Activated CD8-positive, alpha-beta T cell treated with anti-CD3 and anti-CD28 coated beads for 36 hours (primary cell): ENCODE measurements at regions not wholly inside any gene's neighbourhood (a gene's known extent, or its start where the extent isn't known, plus 50 kb on each side); places are given as distances from the start of the nearest gene placed in this dataset.

ENCODE experiments used
- ATAC-seq: fragments of 200-7000 bp; cut with Tn5 transposase; one replicate; pipeline ENCODE4 v1.10.0; 2021; ENCODE audit warnings: mild to moderate bottlenecking, moderate library complexity
- CTCF ChIA-PET: fragments of 350-600 bp; sonication (Branson Sonifier 250); formaldehyde crosslinking; loops from one replicate; lab custom pipeline; 2021; ENCODE audit warnings: antibody characterized with exemption; lab: Charles Lee
- POLR2A ChIA-PET: fragments of 350-600 bp; sonication (Branson Sonifier 250); formaldehyde crosslinking; loops from one replicate; lab custom pipeline; 2021; ENCODE audit warnings: antibody characterized with exemption; lab: Charles Lee
- DNase-seq: peaks from one replicate; pipeline ENCODE4 v3.0.0-alpha.2; 2020
- H3K27ac Mint-ChIP-seq: one replicate; pipeline ENCODE4 v1.8.0; 2021; ENCODE audit warnings: mild to moderate bottlenecking, mixed read lengths
- H3K27me3 Mint-ChIP-seq: one replicate; pipeline ENCODE4 v1.8.0; 2021; ENCODE audit warnings: mixed read lengths
- H3K36me3 Mint-ChIP-seq: one replicate; pipeline ENCODE4 v1.8.0; 2021; ENCODE audit warnings: low read depth, mixed read lengths
- H3K4me1 Mint-ChIP-seq: one replicate; pipeline ENCODE4 v1.8.0; 2021; ENCODE audit warnings: low read depth, mixed read lengths
- H3K4me3 Mint-ChIP-seq: one replicate; pipeline ENCODE4 v1.8.0; 2021; ENCODE audit warnings: mild to moderate bottlenecking, moderate library complexity, mixed read lengths
- H3K9me3 Mint-ChIP-seq: one replicate; pipeline ENCODE4 v1.8.0; 2021; ENCODE audit warnings: mixed read lengths
- intact Hi-C: fragments of 100-400 bp; cut with micrococcal nuclease; formaldehyde crosslinking; loops from one replicate; pipeline ENCODE4 v1.10.0; 2022
- TF ChIP-seq, protein P1 (sequence below): fragments of 200-600 bp; IDR thresholded peaks from one replicate; pipeline ENCODE4 v1.8.0; 2022; ENCODE audit warnings: antibody characterized with exemption, mild to moderate bottlenecking

DNA sequence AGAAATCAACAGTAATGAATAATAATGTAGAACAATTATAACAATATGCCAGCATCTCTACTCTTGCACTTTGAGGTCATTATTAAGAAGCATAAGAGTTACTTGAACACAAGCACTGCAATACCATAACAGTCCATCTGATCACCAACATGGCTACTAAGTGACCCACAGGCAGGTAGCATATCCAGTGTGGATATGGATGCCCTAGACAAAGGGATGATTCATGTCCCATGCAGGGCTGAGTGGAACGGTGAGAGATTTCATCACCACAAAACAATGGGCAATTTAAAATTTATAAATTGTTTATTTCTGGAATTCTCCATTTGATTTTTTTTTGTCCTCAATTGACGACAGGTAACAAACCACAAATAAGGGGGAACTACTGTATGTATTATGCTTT is 107.7 kb upstream of the TSC22D2 start:
- ATAC-seq (no peak), DNase-seq (no peak)
- no peaks in the 10 kb centered on the region for H3K36me3 Mint-ChIP-seq
- no peaks in the 10 kb centered on the region for H3K9me3 Mint-ChIP-seq
- intact Hi-C loops = no loop called here
- H3K4me1 Mint-ChIP-seq = no peaks in the 10 kb centered on the region
- H3K4me3 Mint-ChIP-seq = no peak overlapping the region
- ChIA-PET CTCF (no interaction called here), POLR2A (no interaction called here)
- H3K27ac Mint-ChIP-seq = no peak overlapping the region
- TF ChIP-seq, protein P1, sequence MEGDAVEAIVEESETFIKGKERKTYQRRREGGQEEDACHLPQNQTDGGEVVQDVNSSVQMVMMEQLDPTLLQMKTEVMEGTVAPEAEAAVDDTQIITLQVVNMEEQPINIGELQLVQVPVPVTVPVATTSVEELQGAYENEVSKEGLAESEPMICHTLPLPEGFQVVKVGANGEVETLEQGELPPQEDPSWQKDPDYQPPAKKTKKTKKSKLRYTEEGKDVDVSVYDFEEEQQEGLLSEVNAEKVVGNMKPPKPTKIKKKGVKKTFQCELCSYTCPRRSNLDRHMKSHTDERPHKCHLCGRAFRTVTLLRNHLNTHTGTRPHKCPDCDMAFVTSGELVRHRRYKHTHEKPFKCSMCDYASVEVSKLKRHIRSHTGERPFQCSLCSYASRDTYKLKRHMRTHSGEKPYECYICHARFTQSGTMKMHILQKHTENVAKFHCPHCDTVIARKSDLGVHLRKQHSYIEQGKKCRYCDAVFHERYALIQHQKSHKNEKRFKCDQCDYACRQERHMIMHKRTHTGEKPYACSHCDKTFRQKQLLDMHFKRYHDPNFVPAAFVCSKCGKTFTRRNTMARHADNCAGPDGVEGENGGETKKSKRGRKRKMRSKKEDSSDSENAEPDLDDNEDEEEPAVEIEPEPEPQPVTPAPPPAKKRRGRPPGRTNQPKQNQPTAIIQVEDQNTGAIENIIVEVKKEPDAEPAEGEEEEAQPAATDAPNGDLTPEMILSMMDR = no peak
- H3K27me3 Mint-ChIP-seq = peaks cover 25% of the 10 kb centered on the region

DNA sequence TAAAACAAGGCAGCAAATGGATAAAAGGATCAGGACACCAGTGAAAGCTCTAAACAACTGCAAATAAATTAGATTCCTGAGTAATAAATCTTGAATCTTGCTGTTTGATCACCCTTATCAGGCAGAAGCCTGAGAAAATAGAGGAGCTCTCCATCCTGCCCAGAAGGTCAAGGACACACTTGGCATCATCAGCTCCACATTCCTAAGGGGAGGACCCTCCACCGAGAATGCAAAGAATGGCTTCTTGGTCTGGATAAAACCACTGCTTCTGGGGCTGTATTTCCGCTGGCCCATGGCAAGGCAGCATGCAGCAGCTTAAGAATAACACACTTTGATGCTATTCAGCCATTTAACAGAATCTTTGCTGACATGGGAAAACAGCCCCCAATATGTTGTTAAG is 108.9 kb upstream of the TSC22D2 start:
- no peak overlapping the region for H3K27ac Mint-ChIP-seq
- ChIA-PET POLR2A (no interaction called here), CTCF (no interaction called here)
- H3K4me3 Mint-ChIP-seq = no peak overlapping the region
- DNase-seq (no peak), ATAC-seq (no peak)
- no peaks in the 10 kb centered on the region for H3K4me1 Mint-ChIP-seq
- peaks cover 22% of the 10 kb centered on the region for H3K27me3 Mint-ChIP-seq
- H3K36me3 Mint-ChIP-seq = no peaks in the 10 kb centered on the region
- intact Hi-C loops = no loop called here
- no peaks in the 10 kb centered on the region for H3K9me3 Mint-ChIP-seq
- TF ChIP-seq, protein P1 = no peak

DNA sequence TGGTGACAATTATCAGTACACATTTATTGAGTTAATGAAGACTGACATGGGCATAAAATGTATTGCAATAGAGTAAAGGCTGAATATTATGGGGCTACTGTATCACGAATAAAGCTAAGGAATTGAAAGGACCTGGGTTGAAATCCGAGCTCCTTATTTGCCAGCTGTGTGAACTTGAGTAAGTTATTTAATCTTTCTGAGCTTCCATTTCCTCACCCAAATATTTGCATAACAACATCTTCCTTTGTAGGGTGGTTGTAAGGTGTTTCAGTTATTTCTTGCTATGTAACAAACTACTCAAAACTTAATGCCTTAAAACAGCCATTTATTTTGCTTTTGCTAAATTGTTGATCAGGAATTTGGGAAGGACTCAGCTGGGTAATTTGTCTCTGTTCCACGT is 111.1 kb upstream of the TSC22D2 start:
- no peaks in the 10 kb centered on the region for H3K9me3 Mint-ChIP-seq
- intact Hi-C loops = no loop called here
- ATAC-seq (no peak), DNase-seq (no peak)
- TF ChIP-seq, protein P1 = no peak
- H3K27me3 Mint-ChIP-seq = peaks cover 23% of the 10 kb centered on the region
- no peak overlapping the region for H3K27ac Mint-ChIP-seq
- ChIA-PET POLR2A (no interaction called here), CTCF (interaction anchor here (1.2 to 1.5 kb wide), 3 partner anchors 11 to 56 kb away, joined by 3 to 9 read pairs (median 4); no protein-coding TSS in a partner anchor)
- H3K36me3 Mint-ChIP-seq = no peaks in the 10 kb centered on the region
- no peaks in the 10 kb centered on the region for H3K4me1 Mint-ChIP-seq
- no peak overlapping the region for H3K4me3 Mint-ChIP-seq

DNA sequence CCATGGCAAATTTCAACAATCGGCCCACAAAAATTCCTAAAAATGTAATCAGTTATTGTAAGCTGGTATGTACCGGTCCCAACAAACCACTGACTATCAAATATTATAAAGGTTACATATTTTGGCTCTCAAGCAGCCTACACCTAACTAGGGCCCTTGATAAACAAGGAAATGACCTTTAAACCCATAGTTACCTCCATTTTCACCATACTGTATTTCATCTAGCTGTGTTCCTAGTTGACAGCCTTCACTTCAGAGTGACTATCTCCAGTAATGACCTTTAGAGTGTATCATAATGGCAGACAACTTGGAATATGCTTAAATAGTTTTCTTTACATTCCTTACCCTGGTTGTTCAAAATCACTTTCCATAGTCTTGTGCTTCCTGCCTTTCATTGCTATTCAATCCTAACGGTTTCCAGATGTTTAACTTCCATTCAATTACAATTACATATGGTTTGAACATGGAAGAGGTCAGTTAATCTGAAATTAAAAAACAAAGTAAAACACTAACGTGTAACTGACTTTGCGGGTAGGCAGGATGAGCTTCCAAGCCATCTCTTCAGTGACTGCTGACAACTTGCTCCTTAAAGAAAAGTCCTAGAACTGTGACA is 111.9 kb upstream of the TSC22D2 start:
- ChIA-PET POLR2A (no interaction called here), CTCF (interaction anchor here (0.7 to 1.5 kb wide), 5 partner anchors 10 to 55 kb away, joined by 3 to 11 read pairs (median 4); no protein-coding TSS in a partner anchor)
- Mint-ChIP-seq H3K27ac (no peak overlapping the region), H3K9me3 (no peaks in the 10 kb centered on the region), H3K27me3 (peaks cover 27% of the 10 kb centered on the region), H3K36me3 (no peaks in the 10 kb centered on the region), H3K4me3 (no peak overlapping the region), H3K4me1 (no peaks in the 10 kb centered on the region)
- TF ChIP-seq, protein P1 = no peak
- DNase-seq = no peak
- intact Hi-C loops = no loop called here
- no peak for ATAC-seq

DNA sequence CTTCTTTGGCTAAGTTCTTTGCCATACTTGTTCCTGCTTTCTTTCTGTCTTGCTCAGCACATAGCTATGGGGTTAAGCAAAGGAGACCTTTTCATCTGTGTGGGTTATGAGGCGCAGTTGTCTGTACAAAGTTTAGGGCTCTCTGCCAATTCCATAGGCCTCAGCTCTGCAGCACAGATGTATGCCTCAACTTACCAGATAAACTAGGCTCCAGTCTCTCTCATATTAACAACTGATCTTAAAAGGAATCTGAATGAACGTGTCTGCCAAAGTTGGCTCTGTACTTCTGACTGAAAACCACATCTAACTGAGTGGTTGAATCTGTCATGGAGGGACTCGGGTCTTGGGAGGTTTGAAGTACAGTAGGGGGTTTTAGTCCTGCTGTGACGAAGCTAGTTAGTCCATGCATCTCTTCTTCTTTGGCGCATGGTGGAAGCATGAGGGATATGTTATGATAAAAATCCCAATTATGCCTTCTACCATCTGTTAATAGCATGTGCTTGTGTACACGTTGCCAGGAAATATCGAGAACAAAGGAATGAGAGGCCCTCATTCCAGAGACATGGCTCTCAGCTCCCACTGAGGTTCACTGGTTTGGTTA is 114.6 kb upstream of the TSC22D2 start:
- Mint-ChIP-seq H3K9me3 (no peaks in the 10 kb centered on the region), H3K4me1 (no peaks in the 10 kb centered on the region), H3K4me3 (no peak overlapping the region), H3K27ac (no peak overlapping the region), H3K27me3 (peaks cover 22% of the 10 kb centered on the region), H3K36me3 (no peaks in the 10 kb centered on the region)
- ChIA-PET CTCF (interaction anchor here (0.8 to 2.0 kb wide), 5 partner anchors 10 to 202 kb away, joined by 3 to 4 read pairs (median 3); no protein-coding TSS in a partner anchor), POLR2A (interaction anchor here (1.2 kb wide), 1 partner anchor 116 kb away, joined by 5 read pairs; no protein-coding TSS in a partner anchor)
- no peak for DNase-seq
- TF ChIP-seq, protein P1 = no peak
- intact Hi-C loops = no loop called here
- ATAC-seq = no peak
